Tibial nerve (tissue), 4 donors: ENCODE measurements at regions not wholly inside any gene's neighbourhood (a gene's known extent, or its start where the extent isn't known, plus 50 kb on each side); places are given as distances from the start of the nearest gene placed in this dataset.

Experiments
- EP300 ChIP-seq, 2 donors: sonication (generic); formaldehyde crosslinking; IDR thresholded peaks; one replicate each; pipeline ENCODE4 v1.6.1; 2017; ENCODE audit warnings: antibody characterized with exemption in 2 of 2, mild to moderate bottlenecking in 1 of 2
- POLR2A ChIP-seq, 2 donors: fragments of 450-650 bp; IDR thresholded peaks; one replicate each; pipeline ENCODE4 v1.6.1; 2017; ENCODE audit warnings: antibody characterized with exemption in 2 of 2, mild to moderate bottlenecking in 2 of 2, moderate library complexity in 2 of 2
- TF ChIP-seq, protein P1 (sequence below), 5 experiments: fragments of 200-600 bp in 3 of 5; fragments of 450-650 bp in 2 of 5; sonication (generic) in 3 of 5; IDR thresholded peaks; one replicate each; pipeline ENCODE4 v1.5.1; 2016 to 2019; ENCODE audit warnings: antibody characterized with exemption in 5 of 5, mild to moderate bottlenecking in 3 of 5, moderate library complexity in 2 of 5

DNA sequence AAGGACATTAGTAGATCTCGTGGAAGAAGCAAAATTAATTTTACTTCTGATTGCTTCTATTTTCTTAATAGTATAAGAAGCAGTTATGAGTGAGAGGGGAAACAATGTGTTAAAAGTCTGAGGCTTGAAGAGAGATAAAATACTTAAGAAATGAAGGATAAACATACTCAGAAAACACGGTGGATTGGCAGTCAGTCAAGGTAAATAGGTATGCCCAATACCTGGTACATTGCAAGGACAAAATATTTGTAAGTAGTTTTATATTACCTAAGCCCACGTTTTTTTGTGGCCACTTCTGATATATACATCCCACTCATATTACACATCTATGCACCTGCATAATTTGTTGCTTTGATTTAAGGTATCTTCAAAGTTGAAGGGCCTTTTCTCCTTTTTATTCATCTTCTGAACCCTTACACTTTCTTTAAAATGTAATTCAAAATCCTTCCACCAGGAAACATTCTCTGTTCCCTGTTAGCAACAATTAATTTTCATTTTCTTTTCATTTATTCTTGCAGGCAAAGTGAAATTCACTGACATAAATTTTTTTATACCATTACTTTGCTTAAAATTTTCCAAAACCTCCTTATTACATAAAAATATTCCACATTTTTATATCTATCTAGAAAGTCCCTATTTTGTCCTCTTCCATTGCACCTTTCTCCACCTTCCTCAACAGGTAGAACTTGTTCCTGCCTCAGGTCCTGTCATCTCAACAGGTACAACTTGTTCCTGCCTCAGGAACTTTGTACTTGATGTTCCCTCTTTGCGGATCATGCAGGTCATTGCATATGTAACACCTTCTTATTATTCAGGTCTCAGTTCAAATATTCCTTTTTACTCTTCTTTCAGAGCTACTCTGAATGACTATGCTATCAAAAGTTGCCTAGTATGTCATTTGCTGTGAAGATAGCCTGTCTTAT lies 755.7 kb upstream of the ALCAM start:
- TF ChIP-seq, protein P1, sequence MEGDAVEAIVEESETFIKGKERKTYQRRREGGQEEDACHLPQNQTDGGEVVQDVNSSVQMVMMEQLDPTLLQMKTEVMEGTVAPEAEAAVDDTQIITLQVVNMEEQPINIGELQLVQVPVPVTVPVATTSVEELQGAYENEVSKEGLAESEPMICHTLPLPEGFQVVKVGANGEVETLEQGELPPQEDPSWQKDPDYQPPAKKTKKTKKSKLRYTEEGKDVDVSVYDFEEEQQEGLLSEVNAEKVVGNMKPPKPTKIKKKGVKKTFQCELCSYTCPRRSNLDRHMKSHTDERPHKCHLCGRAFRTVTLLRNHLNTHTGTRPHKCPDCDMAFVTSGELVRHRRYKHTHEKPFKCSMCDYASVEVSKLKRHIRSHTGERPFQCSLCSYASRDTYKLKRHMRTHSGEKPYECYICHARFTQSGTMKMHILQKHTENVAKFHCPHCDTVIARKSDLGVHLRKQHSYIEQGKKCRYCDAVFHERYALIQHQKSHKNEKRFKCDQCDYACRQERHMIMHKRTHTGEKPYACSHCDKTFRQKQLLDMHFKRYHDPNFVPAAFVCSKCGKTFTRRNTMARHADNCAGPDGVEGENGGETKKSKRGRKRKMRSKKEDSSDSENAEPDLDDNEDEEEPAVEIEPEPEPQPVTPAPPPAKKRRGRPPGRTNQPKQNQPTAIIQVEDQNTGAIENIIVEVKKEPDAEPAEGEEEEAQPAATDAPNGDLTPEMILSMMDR (IDR thresholded peaks at IDR 0.05): no peak
- TF ChIP-seq EP300 (IDR thresholded peaks at IDR 0.05) (no peak), POLR2A (IDR thresholded peaks at IDR 0.05) (no peak)
